WTC11 (cell line): ENCODE measurements at regions not wholly inside any gene's neighbourhood (a gene's known extent, or its start where the extent isn't known, plus 50 kb on each side); places are given as distances from the start of the nearest gene placed in this dataset.

Source experiments
- CTCF ChIP-seq: fragments of 200-600 bp; IDR thresholded peaks from 2 replicates; pipeline ENCODE4 v1.8.0; 2022; ENCODE audit warnings: antibody characterized with exemption
- ZNF317 ChIP-seq: sonication (generic); formaldehyde crosslinking; IDR thresholded peaks from 2 replicates; pipeline ENCODE4 v1.8.1; 2023; ENCODE audit warnings: low read depth, mild to moderate bottlenecking, moderate library complexity, missing genetic modification reagents, borderline replicate concordance

GRCh38 chr1:118363396-118363795, 178.4 kb upstream of the SPAG17 start:
- no peak for TF ChIP-seq CTCF
- TF ChIP-seq ZNF317: no peak
